GM12891 (cell line): ENCODE measurements at regions not wholly inside any gene's neighbourhood (a gene's known extent, or its start where the extent isn't known, plus 50 kb on each side); places are given as distances from the start of the nearest gene placed in this dataset.

Experiments used
- POLR2A ChIP-seq: IDR thresholded peaks from 2 replicates; pipeline ENCODE4 v1.6.1; 2011; ENCODE audit warnings: low read depth, low read length, control low read depth
- POLR2AphosphoS5 ChIP-seq: IDR thresholded peaks from 2 replicates; pipeline ENCODE4 v1.6.1; 2011; ENCODE audit warnings: low read depth, low read length, control low read depth
- TAF1 ChIP-seq: IDR thresholded peaks from 2 replicates; pipeline ENCODE4 v1.6.1; 2011; ENCODE audit warnings: low read depth, low read length, control low read depth

- TF ChIP-seq POLR2AphosphoS5 (no peak), TAF1 (no peak), POLR2A (no peak)
Observed at GRCh38 chr1:187078321-187078720, 249.6 kb downstream of the PLA2G4A start.
